HepG2 (cell line): ENCODE measurements at regions not wholly inside any gene's neighbourhood (a gene's known extent, or its start where the extent isn't known, plus 50 kb on each side); places are given as distances from the start of the nearest gene placed in this dataset.

Source experiments
- ATAC-seq: fragments of 200-7000 bp; cut with Tn5 transposase; 3 replicates; pipeline ENCODE4 v1.9.1; 2020; ENCODE audit warnings: mild to moderate bottlenecking, moderate library complexity
- BruUV-seq: library from RNA; stranded (reverse); fragments of 400-500 nt; replicated peaks from 2 replicates; lab custom pipeline; 2021; lab: Mats Ljungman, UMichigan
- CTCF ChIA-PET: fragments of 300-600 bp; formaldehyde crosslinking; extraction: SDS; loops from one replicate; lab custom pipeline; 2021; ENCODE audit warnings: low total read pairs, inconsistent platforms, low intra/inter-chr PET ratio; lab: Yijun Ruan, JAX
- POLR2A ChIA-PET: fragments of 350-600 bp; sonication (Branson Sonifier 250); formaldehyde crosslinking; loops from one replicate; lab custom pipeline; 2020; ENCODE audit warnings: antibody characterized with exemption, inconsistent platforms; lab: Yijun Ruan, JAX
- DNase-seq: peaks from one replicate; pipeline ENCODE4 v3.0.0-alpha.2; 2015; ENCODE audit warnings: low spot score
- FAIRE-seq: peaks from 3 replicates; lab custom pipeline; 2011; peaks lifted over from hg19 to GRCh38; lab: Jason Lieb, UNC
- H2AFZ ChIP-seq: one replicate; pipeline ENCODE4 v1.6.1; 2011; ENCODE audit warnings: low read length, inconsistent platforms
- H3K27ac ChIP-seq: fragments of 300-600 bp; 3 replicates; pipeline ENCODE4 v1.8.0; 2011; ENCODE audit warnings: mixed run types, mild to moderate bottlenecking, mixed read lengths, low read length, inconsistent platforms; ENCODE audit not compliant: insufficient read depth; ENCODE audit errors: extremely low read length
- H3K27me3 ChIP-seq, 2 experiments: fragments of 200-600 bp in 1 of 2; 2 replicates in 1 of 2; 3 replicates in 1 of 2; pipeline versions ENCODE4 v1.6.0 to v1.8.0; 2011; ENCODE audit warnings: low read length in 2 of 2, mild to moderate bottlenecking in 2 of 2, moderate library complexity in 2 of 2, inconsistent platforms in 1 of 2; ENCODE audit not compliant: insufficient read depth in 2 of 2, control insufficient read depth in 1 of 2
- H3K36me3 ChIP-seq, 2 experiments: fragments of 200-600 bp in 1 of 2; replicated peaks in 1 of 2; 2 replicates in 1 of 2; 3 replicates in 1 of 2; pipeline versions ENCODE4 v1.5.1 to v1.8.0; 2011; ENCODE audit warnings: low read length in 2 of 2, inconsistent platforms in 1 of 2; ENCODE audit not compliant: insufficient read depth in 2 of 2, control insufficient read depth in 1 of 2
- H3K4me1 ChIP-seq: 2 replicates; pipeline ENCODE4 v1.5.1; 2012; ENCODE audit warnings: low read length, inconsistent platforms; ENCODE audit not compliant: insufficient read depth
- H3K4me2 ChIP-seq: 2 replicates; pipeline ENCODE4 v1.6.0; 2011; ENCODE audit warnings: low read depth, low read length, inconsistent platforms
- H3K4me3 ChIP-seq, 3 experiments: fragments of 200-600 bp in 1 of 3; sonication (generic), shearing (Covaris generic) in 1 of 3; replicated peaks in 1 of 3; 2 replicates each; pipeline ENCODE4 v1.5.1; 2011 to 2016; ENCODE audit warnings: low read length in 3 of 3, inconsistent platforms in 2 of 3, low read depth in 2 of 3, mild to moderate bottlenecking in 2 of 3, control low read depth in 1 of 3, mixed read lengths in 1 of 3; ENCODE audit not compliant: insufficient read depth in 1 of 3
- H3K79me2 ChIP-seq: one replicate; pipeline ENCODE4 v1.6.1; 2011; ENCODE audit warnings: low read length, inconsistent platforms; ENCODE audit not compliant: insufficient read depth
- H3K9ac ChIP-seq: 2 replicates; pipeline ENCODE4 v1.6.0; 2011; ENCODE audit warnings: mild to moderate bottlenecking, low read depth, low read length, inconsistent platforms; ENCODE audit not compliant: insufficient read depth
- H3K9me3 ChIP-seq: 2 replicates; pipeline ENCODE4 v1.5.1; 2012; ENCODE audit warnings: mild to moderate bottlenecking, low read length
- H4K20me1 ChIP-seq: 2 replicates; pipeline ENCODE4 v1.6.0; 2011; ENCODE audit warnings: inconsistent platforms, mild to moderate bottlenecking, low read length, moderate library complexity; ENCODE audit not compliant: insufficient read depth
- BCL3 ChIP-seq: sonication (generic); formaldehyde crosslinking; IDR thresholded peaks from 2 replicates; pipeline ENCODE4 v1.5.1; 2020; ENCODE audit warnings: mild to moderate bottlenecking, missing genetic modification reagents, moderate library complexity
- CC2D1A ChIP-seq: sonication (generic); formaldehyde crosslinking; IDR thresholded peaks from 2 replicates; pipeline ENCODE4 v1.8.1; 2023; ENCODE audit warnings: mild to moderate bottlenecking, missing genetic modification reagents
- CCAR2 ChIP-seq: fragments of 200-400 bp; formaldehyde crosslinking; optimal IDR thresholded peaks from 2 replicates; pipeline ENCODE3; 2018; ENCODE audit warnings: low read depth, mild to moderate bottlenecking, low read length, moderate library complexity
- CEBPB ChIP-seq: IDR thresholded peaks from 2 replicates; pipeline ENCODE4 v1.6.1; 2011; ENCODE audit warnings: low read depth, low read length, improper control_type of control experiment, borderline replicate concordance
- E2F1 ChIP-seq: sonication (generic); formaldehyde crosslinking; IDR thresholded peaks from 2 replicates; pipeline ENCODE4 v1.5.0; 2020; ENCODE audit warnings: missing genetic modification reagents
- EEA1 ChIP-seq: sonication (generic); formaldehyde crosslinking; IDR thresholded peaks from 2 replicates; pipeline ENCODE4 v1.5.1; 2020; ENCODE audit warnings: mild to moderate bottlenecking, missing genetic modification reagents, borderline replicate concordance
- ETV5 ChIP-seq: IDR thresholded peaks from 2 replicates; pipeline ENCODE4 v1.6.1; 2018; ENCODE audit warnings: missing biosample characterization, missing genetic modification reagents, inconsistent platforms, borderline replicate concordance
- NFKB2 ChIP-seq: sonication (generic); formaldehyde crosslinking; IDR thresholded peaks from 2 replicates; pipeline ENCODE4 v1.4.0; 2020; ENCODE audit warnings: missing genetic modification reagents, borderline replicate concordance
- PHB2 ChIP-seq: fragments of 450-650 bp; IDR thresholded peaks from 2 replicates; pipeline ENCODE4 v1.6.1; 2018; ENCODE audit not compliant: partially characterized antibody
- RELA ChIP-seq: sonication (generic); formaldehyde crosslinking; IDR thresholded peaks from 2 replicates; pipeline ENCODE4 v1.4.0; 2020; ENCODE audit warnings: missing genetic modification reagents
- REST ChIP-seq, 2 experiments: IDR thresholded peaks; 2 replicates each; pipeline ENCODE4 v1.6.1; 2011 to 2012; ENCODE audit warnings: low read length in 2 of 2, borderline replicate concordance in 1 of 2, low read depth in 1 of 2, mild to moderate bottlenecking in 1 of 2, moderate library complexity in 1 of 2
- SALL1 ChIP-seq: sonication (generic); formaldehyde crosslinking; IDR thresholded peaks from 2 replicates; pipeline ENCODE4 v1.8.0; 2022; ENCODE audit warnings: mild to moderate bottlenecking, missing genetic modification reagents
- SMC3 ChIP-seq: IDR thresholded peaks from 2 replicates; pipeline ENCODE4 v1.6.1; 2011; ENCODE audit warnings: low read length, improper control_type of control experiment
- SPEN ChIP-seq: sonication (generic); formaldehyde crosslinking; IDR thresholded peaks from 2 replicates; pipeline ENCODE4 v1.5.1; 2020; ENCODE audit warnings: low read depth, mild to moderate bottlenecking, missing genetic modification reagents
- ZEB1 ChIP-seq: IDR thresholded peaks from 2 replicates; pipeline ENCODE4 v1.6.1; 2012; ENCODE audit warnings: mild to moderate bottlenecking, low read depth, inconsistent platforms; ENCODE audit not compliant: insufficient replicate concordance
- ZNF230 ChIP-seq: sonication (generic); formaldehyde crosslinking; IDR thresholded peaks from 2 replicates; pipeline ENCODE4 v1.4.0; 2020; ENCODE audit warnings: mild to moderate bottlenecking, missing genetic modification reagents
- ZNF260 ChIP-seq: sonication (generic); formaldehyde crosslinking; IDR thresholded peaks from 2 replicates; pipeline ENCODE4 v1.4.0; 2020; ENCODE audit warnings: missing genetic modification reagents, low read depth, mild to moderate bottlenecking, borderline replicate concordance
- ZNF580 ChIP-seq: IDR thresholded peaks from 2 replicates; pipeline ENCODE4 v1.6.1; 2016; ENCODE audit warnings: low read depth, borderline replicate concordance
- ZNF629 ChIP-seq: sonication (generic); formaldehyde crosslinking; conservative IDR thresholded peaks from 2 replicates; pipeline ENCODE4 v1.5.0; 2020; ENCODE audit warnings: missing genetic modification reagents
- ZSCAN12 ChIP-seq: sonication (generic); formaldehyde crosslinking; IDR thresholded peaks from 2 replicates; pipeline ENCODE4 v1.9.0; 2021; ENCODE audit warnings: mild to moderate bottlenecking, missing genetic modification reagents
- WGBS: methylation state at CpG from one replicate; pipeline ENCODE4 v1.1.6; 2017; ENCODE audit warnings: low lambda C conversion rate; 5-methylcytosine and 5-hydroxymethylcytosine counted together
- in situ Hi-C: cut with HindIII; loops from 2 replicates; pipeline ENCODE4 v1.10.0; 2017; ENCODE audit warnings: low pct_unique_long_range_greater_than_20kb; ENCODE audit not compliant: extremely low pct_ligation_motif_present
- intact Hi-C: fragments of 100-400 bp; cut with micrococcal nuclease; formaldehyde crosslinking; loops from one replicate; pipeline ENCODE4 v1.10.0; 2022; ENCODE audit not compliant: unreplicated experiment

GRCh38 chr4:37043342-37043741 lies 201.2 kb upstream of the NWD2 start (continued):
- TF ChIP-seq ZNF230 (CRISPR knock-in tag) (no peak), ZEB1 (no peak), EEA1 (CRISPR knock-in tag) (no peak), ZNF580 (CRISPR knock-in tag) (no peak), SMC3 (no peak), ZNF629 (CRISPR knock-in tag) (no peak)

- FAIRE-seq = no peak
- CTCF ChIA-PET = no interaction called here
Measured at GRCh38 chr4:37051111-37051510, 193.4 kb upstream of the NWD2 start.

More at GRCh38 chr4:37051111-37051510, 193.4 kb upstream of the NWD2 start:
- Histone ChIP-seq H3K27ac (no peak overlapping the region), H3K4me3 (no peak overlapping the region), H3K4me2 (no peak overlapping the region), H3K79me2 (no peaks in the 10 kb centered on the region), H3K36me3 (no peaks in the 10 kb centered on the region), H2AFZ (no peak overlapping the region), H4K20me1 (no peaks in the 10 kb centered on the region), H3K27me3 (no peaks in the 10 kb centered on the region), H3K9me3 (no peaks in the 10 kb centered on the region), H3K4me1 (no peaks in the 10 kb centered on the region), H3K9ac (no peak overlapping the region)
- BruUV-seq = no TSS peak
- DNase-seq = no peak
- in situ Hi-C loops (no loop called here), intact Hi-C loops (no loop called here)
- WGBS = 4% methylated on average over 1 of the region's 1 CpG
- POLR2A ChIA-PET = no interaction called here
- no peak for ATAC-seq
- TF ChIP-seq RELA = no peak
- TF ChIP-seq BCL3 = no peak
- TF ChIP-seq SALL1 = no peak
- no peak for TF ChIP-seq SPEN
- TF ChIP-seq CC2D1A (CRISPR knock-in tag) = no peak
- no peak for TF ChIP-seq REST (IDR thresholded peaks at IDR 0.05; ENCODE audit: borderline replicate concordance in 1 of 2, low read depth in 1 of 2, low read length in 2 of 2)
- no peak for TF ChIP-seq ZSCAN12
- no peak for TF ChIP-seq CEBPB
- TF ChIP-seq ZNF260 = no peak
- no peak for TF ChIP-seq E2F1 (CRISPR knock-in tag)
- no peak for TF ChIP-seq NFKB2 (CRISPR knock-in tag)
- TF ChIP-seq CCAR2 = no peak
- no peak for TF ChIP-seq ETV5 (CRISPR knock-in tag)
- no peak for TF ChIP-seq PHB2
